ENCODE measurements at regions not wholly inside any gene's neighbourhood (a gene's known extent, or its start where the extent isn't known, plus 50 kb on each side); places are given as distances from the start of the nearest gene placed in this dataset.
"Not testable (repeated sequence)": the region's sequence is repeated elsewhere in the genome, so short reads cannot be mapped to it uniquely, and the experiment has no call there.

DNA sequence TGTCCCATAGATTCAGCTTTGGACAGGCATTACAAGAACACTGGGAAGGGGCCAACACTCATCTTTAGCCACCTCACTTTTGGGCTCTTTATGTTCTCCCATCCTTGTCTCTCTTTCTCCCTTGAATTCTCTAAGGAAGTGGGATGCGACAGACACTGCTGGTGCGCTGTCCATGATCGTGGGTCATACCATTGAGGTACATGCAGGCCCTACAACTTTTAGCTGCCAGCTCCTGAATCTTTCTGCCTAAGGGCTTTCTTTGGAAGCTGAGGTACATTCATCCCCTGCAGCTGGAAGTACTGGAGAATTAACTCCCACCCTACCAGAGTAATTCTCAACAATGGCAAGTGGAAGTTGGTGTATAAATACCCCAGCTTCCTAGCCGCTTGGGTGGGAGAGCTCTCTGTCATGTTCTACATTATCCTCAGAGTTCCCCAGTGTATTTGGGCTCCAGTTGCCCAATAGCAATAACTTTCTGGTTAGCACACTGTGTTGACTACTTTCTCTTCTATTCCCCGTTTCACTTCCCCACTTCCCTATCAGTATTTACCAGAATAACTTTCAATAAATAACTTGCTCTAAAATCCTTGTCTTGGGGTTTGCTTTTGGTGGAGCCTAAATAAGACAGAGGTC is 75.6 kb upstream of the ADRA1D start:
- Histone ChIP-seq H3K4me3 (no peak overlapping the region), H3K9me3 (peaks cover 0 to 5% (median 0%) of the 10 kb centered on the region in 12 donors), H3K4me1 (peaks cover 0 to 12% (median 0%) of the 10 kb centered on the region in 12 donors), H3K27ac (no peak overlapping the region), H3K27me3 (no peaks in the 10 kb centered on the region), H3K36me3 (no peaks in the 10 kb centered on the region)
- TF ChIP-seq POLR2A (IDR thresholded peaks at IDR 0.05): no peak
- TF ChIP-seq, protein P1, sequence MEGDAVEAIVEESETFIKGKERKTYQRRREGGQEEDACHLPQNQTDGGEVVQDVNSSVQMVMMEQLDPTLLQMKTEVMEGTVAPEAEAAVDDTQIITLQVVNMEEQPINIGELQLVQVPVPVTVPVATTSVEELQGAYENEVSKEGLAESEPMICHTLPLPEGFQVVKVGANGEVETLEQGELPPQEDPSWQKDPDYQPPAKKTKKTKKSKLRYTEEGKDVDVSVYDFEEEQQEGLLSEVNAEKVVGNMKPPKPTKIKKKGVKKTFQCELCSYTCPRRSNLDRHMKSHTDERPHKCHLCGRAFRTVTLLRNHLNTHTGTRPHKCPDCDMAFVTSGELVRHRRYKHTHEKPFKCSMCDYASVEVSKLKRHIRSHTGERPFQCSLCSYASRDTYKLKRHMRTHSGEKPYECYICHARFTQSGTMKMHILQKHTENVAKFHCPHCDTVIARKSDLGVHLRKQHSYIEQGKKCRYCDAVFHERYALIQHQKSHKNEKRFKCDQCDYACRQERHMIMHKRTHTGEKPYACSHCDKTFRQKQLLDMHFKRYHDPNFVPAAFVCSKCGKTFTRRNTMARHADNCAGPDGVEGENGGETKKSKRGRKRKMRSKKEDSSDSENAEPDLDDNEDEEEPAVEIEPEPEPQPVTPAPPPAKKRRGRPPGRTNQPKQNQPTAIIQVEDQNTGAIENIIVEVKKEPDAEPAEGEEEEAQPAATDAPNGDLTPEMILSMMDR (IDR thresholded peaks at IDR 0.05): no peak
- intact Hi-C loops (cut with DNase I): loop anchor here in 1 of 10 donors (10.0 kb wide), 1 partner anchor 70 kb away; no protein-coding TSS in a partner anchor
- DNase-seq (no peak), ATAC-seq (no peak)
- WGBS, 4 donors: 87 to 92% (median 91%) methylated on average over 5 of the region's 5 CpGs

DNA sequence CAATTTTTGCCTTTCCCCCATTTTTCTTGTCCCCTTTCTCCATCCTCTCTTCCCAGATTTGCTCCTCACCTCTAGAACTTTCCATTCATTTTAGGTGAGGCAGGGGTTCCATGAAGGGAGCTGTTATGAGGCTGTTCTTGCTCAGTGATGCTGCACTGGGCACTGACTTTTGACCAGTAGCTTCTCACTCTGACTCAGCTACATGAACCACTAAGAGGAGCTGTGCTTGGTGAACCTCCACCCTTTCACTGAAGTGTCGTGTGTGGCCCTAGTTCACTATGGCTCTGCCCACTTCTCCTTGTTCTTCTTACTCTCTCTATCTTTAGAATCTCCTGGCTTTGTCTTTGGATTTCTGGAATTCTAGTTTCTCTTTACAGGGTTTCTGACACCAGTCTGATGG is 73.4 kb upstream of the ADRA1D start:
- Histone ChIP-seq H3K36me3 (no peaks in the 10 kb centered on the region), H3K9me3 (peaks cover 0 to 5% (median 0%) of the 10 kb centered on the region in 12 donors), H3K4me1 (peaks cover 0 to 12% (median 0%) of the 10 kb centered on the region in 12 donors), H3K4me3 (no peak overlapping the region), H3K27ac (no peak overlapping the region), H3K27me3 (no peaks in the 10 kb centered on the region)
- DNase-seq: no peak
- TF ChIP-seq, protein P1 (IDR thresholded peaks at IDR 0.05): no peak
- TF ChIP-seq POLR2A (IDR thresholded peaks at IDR 0.05): no peak
- 59 to 82% (median 76%) methylated on average over 1 of the region's 1 CpG for WGBS, 4 donors
- intact Hi-C loops (cut with DNase I): loop anchor here in 1 of 10 donors (10.0 kb wide), 1 partner anchor 68 kb away; no protein-coding TSS in a partner anchor
- ATAC-seq: no peak

DNA sequence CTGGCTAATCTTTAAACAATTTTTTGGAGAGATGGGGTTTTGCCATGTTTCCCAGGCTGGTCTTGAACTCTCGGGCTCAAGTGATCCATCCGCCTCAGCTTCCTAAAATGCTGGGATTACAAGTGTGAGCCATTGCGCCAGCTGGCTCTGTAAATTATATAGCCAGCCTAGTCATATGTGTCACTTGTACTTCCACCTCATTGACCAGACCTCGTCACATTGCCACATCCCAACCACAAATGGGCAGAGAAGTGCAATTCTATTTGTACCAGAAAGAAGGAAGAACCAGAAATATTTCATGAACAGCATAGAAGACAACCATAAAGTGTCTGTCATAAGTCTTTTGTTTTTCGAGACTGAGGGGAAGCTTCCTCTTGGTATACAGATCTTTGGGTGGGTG is 71.2 kb upstream of the ADRA1D start:
- DNase-seq (no peak), ATAC-seq (peak in 1 of 4 donors; percentile 36)
- H3K4me1 ChIP-seq: peaks cover 0 to 7% (median 0%) of the 10 kb centered on the region in 12 donors
- no peaks in the 10 kb centered on the region for H3K27me3 ChIP-seq
- intact Hi-C loops (cut with DNase I): loop anchor here in 1 of 10 donors (10.0 kb wide), 1 partner anchor 65 kb away; no protein-coding TSS in a partner anchor
- TF ChIP-seq, protein P1 (IDR thresholded peaks at IDR 0.05): no peak
- H3K9me3 ChIP-seq: peaks cover 0 to 4% (median 0%) of the 10 kb centered on the region in 12 donors
- no peak overlapping the region for H3K27ac ChIP-seq
- 88 to 95% (median 93%) methylated on average over 4 to 5 of the region's 5 CpGs for whole genome bisulfite sequencing, 4 donors
- H3K36me3 ChIP-seq: no peaks in the 10 kb centered on the region
- no peak overlapping the region for H3K4me3 ChIP-seq

DNA sequence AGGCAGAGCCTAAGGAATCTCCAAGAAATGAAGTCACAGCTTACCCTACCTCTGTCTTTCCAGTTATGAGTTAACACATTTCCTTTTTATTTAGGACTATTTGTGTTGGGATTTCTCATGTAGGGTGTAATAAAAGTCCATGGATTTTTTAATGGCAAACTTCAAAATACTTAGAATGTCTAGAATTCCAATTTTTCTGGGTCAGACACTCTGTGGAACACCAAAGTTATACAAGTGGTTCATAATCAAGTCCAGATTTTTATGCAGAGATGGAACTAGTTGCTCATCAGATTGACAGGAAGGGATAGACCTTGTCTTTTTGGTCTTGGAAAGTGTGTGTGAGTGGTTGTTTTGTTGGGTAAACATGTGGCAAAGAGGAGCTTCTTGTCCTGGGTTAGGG is 69.8 kb upstream of the ADRA1D start:
- no peaks in the 10 kb centered on the region for H3K4me1 ChIP-seq
- H3K4me3 ChIP-seq: no peak overlapping the region
- no peaks in the 10 kb centered on the region for H3K27me3 ChIP-seq
- H3K9me3 ChIP-seq: peaks cover 0 to 4% (median 0%) of the 10 kb centered on the region in 12 donors
- intact Hi-C loops (cut with DNase I): no loop called here
- H3K36me3 ChIP-seq: no peaks in the 10 kb centered on the region
- DNase-seq (no peak), ATAC-seq (no peak)
- no peak for TF ChIP-seq POLR2A (IDR thresholded peaks at IDR 0.05)
- TF ChIP-seq, protein P1 (IDR thresholded peaks at IDR 0.05): no peak
- H3K27ac ChIP-seq: no peak overlapping the region

DNA sequence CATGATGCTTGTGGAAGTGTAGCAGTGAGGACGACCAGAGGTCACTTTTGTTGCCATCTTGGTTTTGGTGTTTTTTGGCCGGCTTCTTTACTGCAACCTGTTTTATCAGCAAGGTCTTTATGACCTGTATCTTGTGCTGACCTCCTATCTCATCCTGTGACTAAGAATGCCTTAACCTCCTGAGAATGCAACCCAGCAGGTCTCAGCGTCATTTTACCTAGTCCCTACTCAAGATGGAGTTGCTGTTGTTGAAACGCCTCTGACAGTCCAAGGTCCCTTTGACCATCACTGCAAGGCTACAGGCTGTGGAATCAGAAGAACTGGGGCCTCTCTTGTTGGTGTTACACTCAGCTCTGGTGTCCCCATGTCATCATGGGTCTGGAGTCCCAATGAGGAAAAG is 61.5 kb upstream of the ADRA1D start:
- intact Hi-C loops (cut with DNase I); ATAC-seq; H3K27ac ChIP-seq; H3K4me1 ChIP-seq; DNase-seq; H3K4me3 ChIP-seq; H3K36me3 ChIP-seq; H3K27me3 ChIP-seq: not testable (repeated sequence)
- H3K9me3 ChIP-seq: peaks cover 0 to 13% (median 5%) of the 10 kb centered on the region in 12 donors
- WGBS, 4 donors: 82 to 95% (median 82%) methylated on average over 4 of the region's 4 CpGs
